Lung (tissue), 11 donors: ENCODE measurements at regions not wholly inside any gene's neighbourhood (a gene's known extent, or its start where the extent isn't known, plus 50 kb on each side); places are given as distances from the start of the nearest gene placed in this dataset.

Experiments
- ATAC-seq: fragments of 200-7000 bp; cut with Tn5 transposase; one replicate; pipeline ENCODE4 v1.9.1; 2020; ENCODE audit warnings: moderate number of reproducible peaks; ENCODE audit not compliant: insufficient read depth, low FRiP score
- DNase-seq, 3 donors: peaks; one replicate each; pipeline ENCODE4 v3.0.0-alpha.2; 2013 to 2017
- H3K27ac ChIP-seq, 2 donors: one replicate each; pipeline ENCODE4 v1.5.1; 2013; ENCODE audit warnings: mild to moderate bottlenecking in 2 of 2, moderate library complexity in 2 of 2, control low read depth in 1 of 2, inconsistent platforms in 1 of 2, low read depth in 1 of 2, low read length in 1 of 2
- H3K27me3 ChIP-seq, 3 donors: one replicate each; pipeline ENCODE4 v1.5.1; 2013; ENCODE audit warnings: low read length in 2 of 3; ENCODE audit not compliant: control insufficient read depth in 3 of 3, insufficient read depth in 3 of 3
- H3K36me3 ChIP-seq, 4 donors: one replicate each; pipeline ENCODE4 v1.5.1; 2013; ENCODE audit warnings: low read length in 4 of 4, mild to moderate bottlenecking in 1 of 4, moderate library complexity in 1 of 4; ENCODE audit not compliant: control insufficient read depth in 4 of 4, insufficient read depth in 4 of 4
- H3K4me1 ChIP-seq, 5 donors: one replicate each; pipeline ENCODE4 v1.5.1; 2013; ENCODE audit warnings: low read length in 5 of 5, mild to moderate bottlenecking in 2 of 5, moderate library complexity in 1 of 5; ENCODE audit not compliant: control insufficient read depth in 5 of 5, insufficient read depth in 5 of 5
- H3K4me3 ChIP-seq: one replicate; pipeline ENCODE4 v1.5.1; 2013; ENCODE audit warnings: mild to moderate bottlenecking, control low read depth, moderate library complexity
- H3K9ac ChIP-seq, 2 donors: one replicate each; pipeline ENCODE4 v1.5.1; 2013; ENCODE audit warnings: low read length in 2 of 2, control low read depth in 1 of 2; ENCODE audit not compliant: insufficient read depth in 1 of 2
- H3K9me3 ChIP-seq, 4 donors: one replicate each; pipeline ENCODE4 v1.5.1; 2013; ENCODE audit warnings: low read length in 3 of 4, mild to moderate bottlenecking in 1 of 4, moderate library complexity in 1 of 4; ENCODE audit not compliant: control insufficient read depth in 4 of 4, insufficient read depth in 3 of 4
- CTCF ChIP-seq: IDR thresholded peaks from 2 replicates; pipeline ENCODE4 v1.5.1; 2012; ENCODE audit warnings: mild to moderate bottlenecking; ENCODE audit errors: control extremely low read depth, extremely low read depth
- WGBS, 2 donors: extraction: QIAGEN DNeasy Blood & Tissue Kit; methylation state at CpG; one replicate each; pipeline ENCODE4 v1.1.7; 2013; 5-methylcytosine and 5-hydroxymethylcytosine counted together
- donor health status: control.
- donor health status: control.
- donor health status: Bipolar disorder and iron deficiency.
- donor health status: healthy.
- donor health status: DM: yes; HTN: yes; CAD: no.

GRCh38 chr1:25130895-25131294, 101.4 kb downstream of the SYF2 start:
- ATAC-seq (no peak), DNase-seq (no peak)
- Histone ChIP-seq H3K9me3 (peaks cover 0 to 4% (median 0%) of the 10 kb centered on the region in 4 donors), H3K4me3 (no peak overlapping the region), H3K4me1 (peaks cover 0 to 8% (median 0%) of the 10 kb centered on the region in 5 donors), H3K36me3 (no peaks in the 10 kb centered on the region), H3K27ac (no peak overlapping the region), H3K9ac (no peak overlapping the region), H3K27me3 (no peaks in the 10 kb centered on the region)
- WGBS, 2 donors: 81 to 92% methylated on average over 5 of the region's 5 CpGs
- no peak for TF ChIP-seq CTCF

GRCh38 chr1:25129380-25129779, 102.9 kb downstream of the SYF2 start:
- Histone ChIP-seq H3K4me1 (no peaks in the 10 kb centered on the region), H3K27me3 (no peaks in the 10 kb centered on the region), H3K9ac (no peak overlapping the region), H3K36me3 (no peaks in the 10 kb centered on the region), H3K27ac (no peak overlapping the region), H3K4me3 (no peak overlapping the region), H3K9me3 (peaks cover 0 to 4% (median 0%) of the 10 kb centered on the region in 4 donors)
- no peak for TF ChIP-seq CTCF
- no peak for DNase-seq
- no peak for ATAC-seq
- 82 to 85% methylated on average over 12 of the region's 12 CpGs for WGBS, 2 donors

GRCh38 chr1:25128121-25128621, 104.1 kb downstream of the SYF2 start:
- WGBS, 2 donors: 38 to 62% methylated on average over 6 of the region's 6 CpGs
- Histone ChIP-seq H3K9me3 (peaks cover 0 to 4% (median 0%) of the 10 kb centered on the region in 4 donors), H3K36me3 (no peaks in the 10 kb centered on the region), H3K27me3 (no peaks in the 10 kb centered on the region), H3K27ac (no peak overlapping the region), H3K9ac (no peak overlapping the region), H3K4me3 (no peak overlapping the region), H3K4me1 (no peaks in the 10 kb centered on the region)
- no peak for TF ChIP-seq CTCF
- DNase-seq (no peak), ATAC-seq (no peak)

- no peak overlapping the region for H3K9ac ChIP-seq
- no peaks in the 10 kb centered on the region for H3K36me3 ChIP-seq
- ATAC-seq (no peak), DNase-seq (no peak)
- no peak for TF ChIP-seq CTCF
- no peak overlapping the region for H3K4me3 ChIP-seq
- H3K27ac ChIP-seq: no peak overlapping the region
- no peaks in the 10 kb centered on the region for H3K4me1 ChIP-seq
- 90 to 91% methylated on average over 5 of the region's 5 CpGs for WGBS, 2 donors
- no peaks in the 10 kb centered on the region for H3K27me3 ChIP-seq
- peaks cover 0 to under 1% (median 0%) of the 10 kb centered on the region in 4 donors for H3K9me3 ChIP-seq
Measured at GRCh38 chr1:25126562-25126961, 105.7 kb downstream of the SYF2 start.
